GM18858 (cell line): ENCODE measurements at regions not wholly inside any gene's neighbourhood (a gene's known extent, or its start where the extent isn't known, plus 50 kb on each side); places are given as distances from the start of the nearest gene placed in this dataset.

Experiments
- ATAC-seq: cut with Tn5 transposase; IDR thresholded peaks from one replicate; pipeline ENCODE4 v1.9.1; 2021; ENCODE audit not compliant: unreplicated experiment

GRCh38 chr13:34294483-34295129, 476.7 kb downstream of the RFC3 start:
- no peak for ATAC-seq

DNA sequence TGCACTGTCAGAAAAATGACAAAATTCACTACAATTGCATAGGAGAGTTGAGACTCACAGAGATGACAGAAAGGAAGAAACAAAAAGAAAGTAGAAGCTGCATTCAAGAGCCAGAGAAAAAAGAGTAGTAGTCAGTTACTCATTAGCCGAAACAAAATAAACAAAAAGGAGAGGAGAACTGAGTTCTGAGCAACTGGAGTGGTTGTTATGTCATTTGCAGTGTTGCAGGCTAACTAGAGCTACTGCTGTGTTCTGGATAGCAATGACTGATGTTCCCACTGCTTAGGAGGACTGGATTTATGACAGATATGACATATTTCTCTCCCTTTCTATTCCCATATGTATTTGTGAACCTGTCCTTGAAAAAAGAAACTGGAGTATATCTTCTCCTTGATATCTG, 482.6 kb downstream of the RFC3 start:
- ATAC-seq: no peak

- no peak for ATAC-seq
Observed at GRCh38 chr13:34302596-34302995, 484.6 kb downstream of the RFC3 start.

DNA sequence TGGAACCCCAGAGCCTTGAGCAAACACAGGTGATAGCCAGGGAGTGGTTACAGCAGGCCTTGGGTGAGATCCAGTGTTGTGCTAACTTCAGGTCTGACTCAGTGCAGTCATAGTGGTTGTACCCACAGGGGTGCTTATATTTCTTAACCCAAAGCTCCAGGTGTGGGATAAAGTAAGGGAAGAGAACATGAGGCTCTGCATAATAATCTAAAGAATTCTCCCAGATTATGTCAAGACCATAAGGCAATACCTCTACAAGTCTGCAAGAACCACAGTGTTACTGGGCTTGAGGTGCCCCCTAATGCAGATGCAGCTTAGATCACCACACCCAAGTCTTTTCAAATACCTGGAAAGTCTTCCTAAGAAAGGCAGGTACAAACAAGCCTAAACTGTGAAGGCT, 485.4 kb downstream of the RFC3 start:
- no peak for ATAC-seq

DNA sequence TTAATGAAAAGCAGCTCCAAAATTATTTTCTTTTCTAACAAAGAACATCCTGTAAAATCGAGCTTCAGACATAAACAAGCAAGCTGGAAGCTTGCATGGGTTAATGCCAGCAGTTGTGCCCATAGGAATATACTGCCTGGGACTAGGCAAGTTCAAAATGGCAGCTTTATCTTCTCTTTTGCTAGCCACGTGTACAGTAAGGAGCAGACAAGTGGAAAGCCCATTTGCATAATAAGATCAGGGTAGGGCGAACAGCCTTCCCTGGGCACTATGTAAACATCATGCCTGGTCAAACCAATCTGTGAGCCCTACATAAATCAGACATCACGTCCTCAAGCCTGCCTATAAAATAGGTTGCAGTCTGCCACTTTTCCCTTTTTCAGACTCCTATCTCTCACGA, 489.7 kb downstream of the RFC3 start:
- no peak for ATAC-seq

DNA sequence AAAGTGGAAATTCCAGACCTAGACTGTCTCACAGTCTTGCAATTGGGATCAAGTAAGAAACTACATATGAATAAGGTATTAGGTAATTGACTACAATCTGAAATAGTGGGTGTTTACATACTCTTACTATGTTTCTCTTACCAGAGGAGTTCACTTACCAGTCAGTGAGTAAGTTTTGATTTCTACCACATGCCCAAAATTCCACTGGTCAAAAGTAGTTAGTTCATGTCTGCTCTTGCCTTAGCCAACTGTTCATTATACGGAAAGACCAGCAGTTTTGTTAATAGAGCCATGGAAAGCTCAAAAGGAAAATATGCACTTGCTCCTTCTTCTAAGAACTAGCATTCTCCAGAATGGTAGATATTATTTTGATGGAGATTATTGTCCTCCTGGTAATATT, 490.8 kb downstream of the RFC3 start:
- ATAC-seq: no peak

DNA sequence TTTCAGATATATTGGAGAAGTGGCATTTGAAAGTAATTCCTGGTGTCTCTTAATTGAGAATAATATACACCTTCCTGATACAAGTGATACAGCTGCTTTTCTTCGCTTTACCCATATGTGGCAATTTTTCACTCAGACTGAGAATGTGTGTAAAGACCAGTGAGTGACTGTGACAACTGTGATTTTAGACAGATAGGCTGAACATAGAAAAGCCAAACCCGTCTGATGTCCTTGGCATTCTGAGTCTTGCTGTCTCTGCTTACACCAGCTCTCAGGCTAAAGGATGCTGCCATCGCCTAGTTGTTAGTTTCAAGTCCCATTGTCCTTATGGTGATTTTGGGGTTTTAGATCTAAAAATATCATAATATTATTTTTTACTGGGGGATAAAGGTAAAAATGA, 492.6 kb downstream of the RFC3 start:
- no peak for ATAC-seq

DNA sequence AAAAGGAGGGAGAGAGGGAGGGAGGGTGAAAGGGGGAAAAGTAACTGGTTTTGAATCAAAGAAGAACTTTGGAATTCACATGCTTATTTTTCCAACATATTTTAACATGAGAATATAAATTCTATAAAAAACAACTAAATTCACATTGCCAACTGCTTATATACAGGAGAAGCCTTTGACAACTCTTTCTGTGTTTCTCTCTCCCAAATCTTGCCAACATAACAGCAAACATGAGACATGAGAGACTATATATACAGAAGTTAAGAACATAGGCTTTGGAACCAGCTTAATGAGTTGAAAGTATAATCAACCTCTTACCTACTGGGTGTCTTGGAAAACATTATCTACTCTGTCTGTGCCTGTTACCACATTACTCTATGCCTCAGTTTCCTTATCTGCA, 493.3 kb downstream of the RFC3 start:
- ATAC-seq: no peak

GRCh38 chr13:34312578-34312977, 494.6 kb downstream of the RFC3 start:
- ATAC-seq: no peak

- ATAC-seq: no peak
Observed at GRCh38 chr13:34320084-34320483, 502.1 kb downstream of the RFC3 start.

DNA sequence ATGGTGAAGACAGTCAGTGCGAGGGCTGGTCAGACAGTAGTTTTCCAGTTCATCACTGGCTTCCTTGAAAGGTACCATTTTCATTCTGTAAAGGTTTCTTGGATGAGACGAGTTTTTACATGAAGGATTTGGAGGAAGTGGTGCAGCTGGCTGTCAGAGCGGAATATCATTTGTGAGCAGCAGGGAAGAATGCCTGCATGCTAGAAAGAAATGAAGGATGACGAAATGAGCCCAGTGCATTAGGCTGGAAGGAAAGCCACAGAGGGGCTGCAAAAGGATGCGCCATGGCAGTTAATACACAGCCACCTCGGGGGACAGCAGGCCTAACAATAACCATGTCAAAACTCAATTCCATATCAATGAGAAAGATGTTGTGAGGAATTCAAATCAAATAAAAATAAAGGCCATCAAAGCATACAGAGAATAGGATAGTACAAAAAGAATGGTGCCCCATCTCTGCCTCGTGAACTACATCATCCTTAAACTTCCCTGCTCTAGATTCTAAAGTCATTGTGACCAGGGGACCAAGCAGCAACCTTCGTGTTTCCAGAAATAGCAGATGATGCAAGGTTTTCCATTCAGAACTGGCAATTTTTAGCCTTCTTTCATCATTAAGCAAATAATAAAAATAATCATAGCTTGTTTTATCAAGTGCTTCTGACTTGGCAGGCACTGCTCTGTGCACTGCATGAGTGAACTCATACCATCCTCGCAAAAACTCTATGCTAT, 504.2 kb downstream of the RFC3 start:
- ATAC-seq: no peak

- no peak for ATAC-seq
Observed at GRCh38 chr13:34322743-34323074, 504.8 kb downstream of the RFC3 start.

DNA sequence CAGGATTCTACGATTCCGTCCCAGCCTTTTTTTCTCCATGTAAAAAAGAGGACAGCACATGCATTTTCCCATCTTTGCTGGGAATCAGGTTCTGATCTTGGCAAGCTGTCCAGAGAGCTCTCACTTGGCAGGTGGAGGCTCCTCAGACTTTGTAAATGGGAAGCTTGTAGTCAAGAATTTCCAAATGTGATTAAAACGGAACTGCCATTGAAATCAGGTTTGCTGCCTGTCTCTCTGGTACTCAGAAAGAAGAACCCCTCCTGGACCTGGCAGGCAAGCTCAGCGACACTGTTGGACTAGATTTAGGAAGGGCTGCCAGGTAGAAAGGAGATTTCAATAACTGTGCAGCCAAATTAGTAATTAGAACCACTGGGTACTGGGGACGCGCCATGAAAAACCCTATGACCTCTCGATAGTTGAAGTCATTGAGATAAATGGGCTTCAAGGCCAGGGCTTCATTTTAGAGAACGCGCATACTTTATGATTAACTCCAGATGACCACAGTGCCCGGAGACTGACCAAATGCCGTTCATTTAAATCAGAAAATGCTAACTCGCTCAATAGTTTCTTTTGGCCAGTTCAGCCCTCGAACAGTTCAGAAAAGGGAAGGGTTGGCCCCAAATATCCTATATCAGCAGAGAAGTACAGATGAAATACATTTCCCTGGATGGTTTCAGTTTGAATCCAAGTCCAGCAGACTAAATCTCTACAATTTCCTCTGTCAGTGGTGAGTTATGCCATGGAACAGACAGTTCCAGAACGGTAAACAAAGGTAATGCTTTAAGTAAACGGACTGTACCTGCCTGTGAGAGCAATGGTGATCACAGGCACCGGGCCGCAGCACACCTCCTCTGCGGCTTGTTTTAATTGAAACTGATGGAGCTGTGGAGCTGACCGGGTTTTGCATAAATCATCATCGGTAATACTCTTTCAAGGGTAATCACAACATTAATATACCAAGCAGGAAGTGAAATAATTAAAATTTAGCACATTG, 517.4 kb downstream of the RFC3 start:
- no peak for ATAC-seq

DNA sequence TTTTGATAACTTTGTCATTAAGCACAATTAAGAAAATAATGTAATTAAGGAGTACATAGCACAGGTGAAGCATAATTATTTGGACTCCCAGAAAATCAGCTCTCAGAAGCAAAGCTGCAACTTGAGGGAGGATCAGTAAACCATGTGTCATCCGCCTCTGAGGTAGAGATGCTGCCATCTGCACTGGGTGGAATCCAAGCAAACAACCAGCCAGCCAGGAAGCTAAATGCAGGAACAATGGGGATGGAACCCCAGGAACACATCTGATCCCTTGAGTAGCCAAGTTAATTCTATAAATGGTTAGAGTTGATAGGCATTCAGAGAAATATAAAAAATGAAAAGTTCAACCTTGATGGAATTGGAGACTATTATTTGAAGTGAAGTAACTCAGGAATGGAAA, 520.2 kb downstream of the RFC3 start:
- no peak for ATAC-seq

- no peak for ATAC-seq
Observed at GRCh38 chr13:34340534-34340933, 522.6 kb downstream of the RFC3 start.

GRCh38 chr13:34343413-34343940, 525.5 kb downstream of the RFC3 start:
- no peak for ATAC-seq

GRCh38 chr13:34344816-34345215, 526.9 kb downstream of the RFC3 start:
- ATAC-seq: no peak

DNA sequence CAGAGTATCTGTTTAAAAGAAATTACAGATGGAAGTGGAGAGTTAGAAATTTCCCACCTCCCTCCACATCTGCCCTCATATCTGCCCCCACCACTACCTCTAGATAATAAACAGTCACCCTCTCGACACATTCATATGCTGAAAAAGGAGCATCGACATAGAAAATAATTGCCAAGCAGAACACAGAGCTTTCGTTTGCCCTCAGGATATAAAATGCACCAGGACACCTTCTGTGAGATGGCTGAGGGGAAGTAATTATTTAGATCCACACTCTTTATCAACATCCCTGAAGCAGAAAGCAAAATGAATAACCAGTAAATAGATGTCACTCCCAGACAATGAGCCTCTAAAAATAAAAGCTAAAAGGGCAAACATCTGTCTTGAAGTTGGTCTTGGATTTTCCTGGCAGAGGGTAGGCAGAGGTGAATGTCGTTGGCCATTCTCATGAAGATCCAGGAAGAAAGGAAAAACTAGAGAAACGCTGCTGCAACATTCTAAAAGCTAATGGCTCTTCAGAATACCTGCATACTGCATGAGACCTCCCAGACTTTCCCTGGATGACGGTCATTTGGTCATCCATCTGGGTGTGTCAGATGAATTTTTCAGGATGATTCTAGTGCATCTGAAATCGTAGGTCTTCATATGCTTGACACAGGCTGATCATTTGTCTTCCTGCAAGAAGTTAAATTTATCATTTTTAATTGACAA, 527.5 kb downstream of the RFC3 start:
- no peak for ATAC-seq

DNA sequence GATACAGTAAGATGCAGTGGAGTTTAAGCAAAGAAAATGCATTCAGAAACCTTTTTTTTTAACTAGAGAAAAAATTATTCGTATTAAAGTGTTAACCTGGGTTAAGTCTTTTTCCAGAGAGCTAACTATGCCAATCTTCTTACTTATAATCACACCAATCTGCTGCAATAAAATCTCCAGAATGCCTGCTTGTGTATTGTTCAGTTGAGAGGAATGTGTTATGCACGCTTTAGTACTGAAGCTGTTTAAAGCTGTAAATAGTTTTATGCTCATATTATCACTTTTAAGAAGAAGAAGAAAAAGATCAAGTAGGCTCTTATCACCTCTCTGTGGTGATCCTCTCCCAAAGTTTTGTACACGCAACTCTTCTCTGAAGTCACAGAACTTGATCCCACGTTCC, 528.7 kb downstream of the RFC3 start:
- ATAC-seq: no peak

GRCh38 chr13:34347784-34348573, 530.0 kb downstream of the RFC3 start:
- ATAC-seq: no peak
